Fibroblast of lung (primary cell): ENCODE measurements at regions not wholly inside any gene's neighbourhood (a gene's known extent, or its start where the extent isn't known, plus 50 kb on each side); places are given as distances from the start of the nearest gene placed in this dataset.

ENCODE experiments used
- DNase-seq, 2 donors: peaks; one replicate each; pipeline versions ENCODE4 v3.0.0 to v3.0.0-alpha.2; 2010; ENCODE audit warnings: low read depth in 2 of 2
- H2AFZ ChIP-seq: 2 replicates; pipeline ENCODE4 v1.5.1; 2012; ENCODE audit warnings: low read length, control low read depth, inconsistent platforms
- H3K27ac ChIP-seq: 2 replicates; pipeline ENCODE4 v1.5.1; 2011; ENCODE audit warnings: low read length, control low read depth; ENCODE audit not compliant: insufficient read depth
- H3K27me3 ChIP-seq: 2 replicates; pipeline ENCODE4 v1.5.1; 2011; ENCODE audit warnings: mild to moderate bottlenecking, low read length; ENCODE audit not compliant: control insufficient read depth, insufficient read depth
- H3K36me3 ChIP-seq: 2 replicates; pipeline ENCODE4 v1.5.1; 2011; ENCODE audit warnings: low read length; ENCODE audit not compliant: control insufficient read depth, insufficient read depth
- H3K4me1 ChIP-seq: 2 replicates; pipeline ENCODE4 v1.5.1; 2011; ENCODE audit warnings: low read length; ENCODE audit not compliant: control insufficient read depth, insufficient read depth; ENCODE audit errors: extremely low read depth
- H3K4me2 ChIP-seq: 2 replicates; pipeline ENCODE4 v1.5.1; 2011; ENCODE audit warnings: low read length, control low read depth; ENCODE audit not compliant: insufficient read depth; ENCODE audit errors: extremely low read depth
- H3K4me3 ChIP-seq, 4 experiments: fragments of 200-600 bp in 1 of 4; sonication (generic) in 1 of 4; replicated peaks in 1 of 4; 2 replicates each; pipeline ENCODE4 v1.5.1; 2011 to 2016; ENCODE audit warnings: low read length in 4 of 4, low read depth in 3 of 4, mild to moderate bottlenecking in 3 of 4, control low read depth in 2 of 4, inconsistent platforms in 1 of 4, mixed read lengths in 1 of 4; ENCODE audit not compliant: insufficient read depth in 1 of 4; ENCODE audit errors: control extremely low read depth in 1 of 4
- H3K79me2 ChIP-seq: 2 replicates; pipeline ENCODE4 v1.5.1; 2012; ENCODE audit warnings: mild to moderate bottlenecking, low read length, inconsistent platforms; ENCODE audit not compliant: control insufficient read depth, insufficient read depth
- H3K9ac ChIP-seq: 2 replicates; pipeline ENCODE4 v1.5.1; 2011; ENCODE audit warnings: mild to moderate bottlenecking, low read length, control low read depth; ENCODE audit not compliant: insufficient read depth
- H3K9me3 ChIP-seq: 2 replicates; pipeline ENCODE4 v1.5.1; 2012; ENCODE audit warnings: low read depth, low read length; ENCODE audit not compliant: control insufficient read depth, insufficient read depth
- H4K20me1 ChIP-seq: 2 replicates; pipeline ENCODE4 v1.5.1; 2011; ENCODE audit warnings: low read length; ENCODE audit not compliant: control insufficient read depth, insufficient read depth; ENCODE audit errors: extremely low read depth
- CTCF ChIP-seq, 2 donors: IDR thresholded peaks in 1 of 2; conservative IDR thresholded peaks in 1 of 2; 1 replicate in 1 of 2; 2 replicates in 1 of 2; pipeline ENCODE4 v1.5.1; 2011 to 2012; ENCODE audit warnings: low read length in 2 of 2, control low read depth in 1 of 2, inconsistent platforms in 1 of 2, low read depth in 1 of 2, mild to moderate bottlenecking in 1 of 2
- EZH2 ChIP-seq: IDR thresholded peaks from 2 replicates; pipeline ENCODE4 v1.5.1; 2012; ENCODE audit warnings: low read length, control low read depth, mild to moderate bottlenecking; ENCODE audit errors: missing control alignments

DNA sequence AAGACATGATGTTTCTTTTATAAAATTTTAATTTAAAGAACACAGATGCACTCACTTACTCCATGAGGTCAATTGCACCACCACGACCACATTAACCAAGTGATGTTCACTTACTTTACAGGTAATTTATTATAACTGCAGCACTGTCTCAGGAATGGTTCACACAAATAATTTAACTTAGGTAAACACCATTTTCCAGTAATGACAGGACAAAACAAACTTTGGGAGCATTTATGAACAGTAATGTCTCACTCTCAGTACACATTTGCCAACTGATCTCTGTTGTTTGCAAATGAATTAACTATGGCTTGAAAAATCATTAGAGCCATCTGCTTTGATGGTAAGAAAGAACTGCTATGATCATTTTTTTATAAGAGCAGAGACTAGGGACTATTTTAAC, 150.4 kb downstream of the ETV1 start:
- Histone ChIP-seq H3K4me1 (no peaks in the 10 kb centered on the region), H3K27ac (no peak overlapping the region), H3K79me2 (no peaks in the 10 kb centered on the region), H3K9ac (no peak overlapping the region), H2AFZ (no peak overlapping the region), H3K4me3 (no peak overlapping the region), H4K20me1 (no peaks in the 10 kb centered on the region), H3K27me3 (no peaks in the 10 kb centered on the region), H3K9me3 (no peaks in the 10 kb centered on the region), H3K36me3 (no peaks in the 10 kb centered on the region), H3K4me2 (no peak overlapping the region)
- DNase-seq, result no peak
- TF ChIP-seq EZH2 (no peak), CTCF (conservative IDR thresholded peaks at IDR 0.05 in 1 of 2, IDR thresholded peaks at IDR 0.05 in 1 of 2; ENCODE audit: low read depth in 1 of 2, low read length in 2 of 2) (no peak)
